ENCODE measurements at regions not wholly inside any gene's neighbourhood (a gene's known extent, or its start where the extent isn't known, plus 50 kb on each side); places are given as distances from the start of the nearest gene placed in this dataset.

DNA sequence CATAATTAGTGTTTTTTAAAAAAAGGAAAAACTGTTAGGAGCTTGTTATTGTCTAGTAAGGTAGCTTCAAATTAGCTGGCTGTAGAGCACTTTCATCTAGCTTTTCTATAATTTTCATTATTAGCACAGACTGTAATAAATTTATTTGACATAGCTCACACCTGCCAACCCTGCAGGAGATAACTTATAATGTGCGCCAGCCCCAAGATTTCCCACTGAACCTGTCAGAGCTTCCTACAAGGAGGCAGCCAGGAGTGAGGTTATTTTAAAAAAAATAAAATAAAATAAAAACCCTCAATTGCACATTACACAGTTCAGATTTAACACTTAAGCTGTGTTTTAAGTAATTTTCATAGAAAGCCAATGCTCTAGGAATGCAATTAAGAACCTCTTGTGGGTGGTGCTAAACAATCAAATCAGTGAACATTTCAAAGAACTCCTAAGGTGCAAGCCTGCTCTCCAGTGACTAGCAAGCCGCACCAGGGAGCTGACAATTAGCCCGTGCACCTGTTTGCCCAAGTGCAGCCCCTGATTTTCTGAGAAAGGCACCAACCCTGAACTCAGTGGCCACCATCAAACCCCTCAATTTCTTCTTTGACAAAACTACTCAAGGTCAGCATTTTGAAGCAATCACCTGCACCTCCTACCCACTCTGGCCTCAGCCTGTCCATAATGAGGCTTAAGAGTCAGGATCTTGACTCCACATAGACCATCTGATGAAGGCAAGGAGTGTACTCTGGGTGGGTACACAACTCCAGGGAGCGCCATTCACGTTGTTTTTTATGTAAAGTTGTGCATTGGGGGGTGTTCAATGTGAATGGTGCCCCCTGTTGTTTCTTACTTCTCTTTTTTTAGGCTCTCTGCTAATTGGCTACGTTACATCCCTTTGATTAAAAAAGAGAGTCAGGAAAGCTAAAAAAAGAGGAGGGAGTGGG lies 385.3 kb upstream of the WWC1 start:
- DNase-seq (ENCODE audit: insufficient read length, low spot score) (no peak), FAIRE-seq (no peak)
- no peak for TF ChIP-seq POLR2A (IDR thresholded peaks at IDR 0.05; ENCODE audit: low read depth, low read length)

- FAIRE-seq (no peak), DNase-seq (ENCODE audit: insufficient read length, low spot score) (no peak)
- TF ChIP-seq POLR2A (IDR thresholded peaks at IDR 0.05; ENCODE audit: low read depth, low read length): no peak
These were observed 382.8 kb upstream of the WWC1 start for GRCh38 chr5:167908606-167909005.

DNA sequence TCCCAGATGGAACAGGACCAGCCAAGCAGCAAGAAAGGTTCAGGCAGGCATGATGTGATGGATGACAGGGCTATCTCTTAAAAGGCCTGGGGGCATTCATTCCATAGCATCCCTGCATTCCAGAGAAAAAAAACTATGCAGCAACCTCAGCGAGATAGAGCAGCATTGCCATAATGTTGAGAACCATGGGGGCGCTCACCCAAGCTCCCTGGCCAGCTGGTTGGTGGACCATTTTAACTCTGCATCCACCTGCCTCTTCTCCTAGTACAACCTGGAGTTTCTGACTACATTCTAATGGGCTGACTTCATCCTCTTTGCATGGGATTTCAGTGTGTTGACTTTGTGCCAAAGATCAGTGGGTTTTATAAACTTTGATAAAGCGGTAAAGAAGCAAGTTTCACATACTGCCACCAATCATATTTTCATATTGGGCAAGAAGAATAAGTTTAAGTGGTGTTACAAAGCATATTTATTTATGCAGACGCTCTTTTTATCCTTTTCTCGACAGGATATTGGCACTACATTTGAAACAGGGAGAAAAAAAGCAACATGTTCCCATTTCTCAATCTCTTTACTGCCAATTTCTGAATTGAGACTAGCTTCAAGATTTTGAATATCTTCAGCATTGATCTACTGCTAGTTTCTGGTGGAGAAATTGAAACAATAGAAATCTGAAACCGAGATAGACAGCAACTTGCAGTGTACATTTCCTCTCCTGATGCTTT lies 378.3 kb upstream of the WWC1 start:
- FAIRE-seq (no peak), DNase-seq (ENCODE audit: insufficient read length, low spot score) (no peak)
- TF ChIP-seq POLR2A (IDR thresholded peaks at IDR 0.05; ENCODE audit: low read depth, low read length): no peak

DNA sequence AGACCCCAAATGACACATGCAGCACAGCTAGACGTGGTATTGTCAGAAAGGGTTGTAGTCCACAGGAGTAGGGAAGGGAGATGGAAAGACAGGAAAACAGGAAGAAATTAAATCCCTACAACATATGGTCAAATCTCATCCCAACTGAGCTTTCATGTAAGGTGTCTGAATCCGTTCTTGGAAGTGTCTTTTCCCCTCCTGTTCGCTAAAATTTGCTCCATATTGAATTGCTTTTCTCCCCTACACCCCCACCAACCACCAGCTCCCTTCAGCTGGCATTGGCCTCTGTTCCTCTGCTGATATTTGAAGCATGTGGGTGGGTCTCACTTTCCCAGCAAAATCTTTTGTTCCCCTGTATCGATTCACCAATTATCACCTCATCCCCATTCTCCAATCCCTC lies 376.2 kb upstream of the WWC1 start:
- FAIRE-seq: no peak

GRCh38 chr5:167916261-167916691 lies 375.2 kb upstream of the WWC1 start:
- no peak for TF ChIP-seq POLR2A (IDR thresholded peaks at IDR 0.05; ENCODE audit: low read depth, low read length)
- peak; percentile 6 for FAIRE-seq
- DNase-seq (ENCODE audit: insufficient read length, low spot score): no peak

More for the DNA sequence above, 376.2 kb upstream of the WWC1 start:
- TF ChIP-seq POLR2A (IDR thresholded peaks at IDR 0.05; ENCODE audit: low read depth, low read length): no peak
- no peak for DNase-seq (ENCODE audit: insufficient read length, low spot score)

DNA sequence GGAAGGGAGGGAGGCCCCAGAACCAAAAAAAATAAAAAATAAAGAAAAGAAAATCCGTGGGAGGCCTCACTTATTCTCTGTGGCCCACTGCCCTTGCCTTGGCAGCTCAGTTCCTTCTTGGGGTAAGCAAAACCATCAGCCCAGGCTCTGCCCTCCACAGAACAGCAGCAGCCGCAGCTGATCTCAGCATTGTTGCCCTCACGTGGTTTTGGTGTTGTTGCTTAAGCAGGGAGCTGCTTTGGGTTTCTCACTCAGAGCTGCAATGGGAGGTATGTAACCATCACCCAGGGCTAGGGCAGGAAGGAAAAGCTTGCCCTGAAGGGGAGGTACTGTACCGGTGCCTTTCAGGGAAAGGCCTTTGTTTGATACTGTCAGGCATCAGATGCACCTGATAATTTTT lies 374.7 kb upstream of the WWC1 start:
- FAIRE-seq (no peak), DNase-seq (ENCODE audit: insufficient read length, low spot score) (no peak)
- no peak for TF ChIP-seq POLR2A (IDR thresholded peaks at IDR 0.05; ENCODE audit: low read depth, low read length)

GRCh38 chr5:167918184-167918812 lies 373.1 kb upstream of the WWC1 start:
- TF ChIP-seq POLR2A (IDR thresholded peaks at IDR 0.05; ENCODE audit: low read depth, low read length): no peak
- no peak for FAIRE-seq

DNA sequence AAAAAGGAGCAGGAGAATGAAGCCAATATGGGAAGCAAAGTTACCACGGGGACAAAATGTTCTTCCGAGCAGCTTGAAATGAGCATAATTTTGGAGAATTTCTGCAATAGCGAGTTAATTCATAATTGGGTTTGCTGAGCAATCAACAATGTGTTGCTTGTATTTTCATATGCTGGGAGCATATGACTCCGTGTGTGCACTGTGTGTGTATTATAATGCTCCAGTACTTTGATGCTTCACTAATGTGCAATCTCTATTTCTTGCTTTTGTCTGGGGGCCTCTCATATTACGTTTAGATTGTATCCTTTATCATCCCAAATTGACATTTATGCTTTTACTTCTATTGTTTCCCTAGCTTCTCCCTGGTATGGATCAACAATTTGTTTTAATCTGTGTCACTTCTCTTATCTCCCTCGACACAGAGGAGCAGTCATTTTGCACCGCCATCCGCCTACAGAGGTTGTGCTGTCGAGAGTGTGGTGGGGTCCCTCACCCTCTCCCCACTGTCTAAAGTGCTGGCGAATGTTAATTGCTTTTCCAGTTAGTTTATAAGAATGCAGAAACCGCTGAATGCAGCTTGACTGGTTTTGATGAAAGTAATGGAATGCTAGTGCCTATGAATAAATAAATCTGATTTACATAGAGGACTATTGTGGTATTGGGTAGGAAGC lies 372.5 kb upstream of the WWC1 start:
- DNase-seq (ENCODE audit: insufficient read length, low spot score) (no peak), FAIRE-seq (no peak)
- no peak for TF ChIP-seq POLR2A (IDR thresholded peaks at IDR 0.05; ENCODE audit: low read depth, low read length)

More at GRCh38 chr5:167918184-167918812, 373.1 kb upstream of the WWC1 start:
- DNase-seq (ENCODE audit: insufficient read length, low spot score): no peak

DNA sequence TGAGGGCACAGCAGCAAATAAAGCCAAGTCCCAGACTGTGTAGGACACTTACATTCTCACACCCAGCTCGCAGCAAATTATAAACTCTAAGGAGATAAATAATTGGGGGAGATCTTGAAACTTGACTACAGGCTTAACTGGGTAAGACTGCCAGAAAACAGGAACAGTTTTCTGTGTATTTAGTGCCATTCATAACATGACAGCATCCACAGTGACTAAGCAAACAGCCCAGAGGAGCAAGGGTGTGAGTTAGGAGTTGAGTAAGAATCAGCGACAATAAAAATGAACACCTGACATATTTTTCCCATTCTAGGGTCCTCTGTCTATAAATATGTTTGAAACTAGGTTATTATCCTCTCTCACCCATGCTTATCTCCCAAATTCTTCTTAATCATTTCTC lies 370.9 kb upstream of the WWC1 start:
- no peak for FAIRE-seq
- TF ChIP-seq POLR2A (IDR thresholded peaks at IDR 0.05; ENCODE audit: low read depth, low read length): no peak
- no peak for DNase-seq (ENCODE audit: insufficient read length, low spot score)

DNA sequence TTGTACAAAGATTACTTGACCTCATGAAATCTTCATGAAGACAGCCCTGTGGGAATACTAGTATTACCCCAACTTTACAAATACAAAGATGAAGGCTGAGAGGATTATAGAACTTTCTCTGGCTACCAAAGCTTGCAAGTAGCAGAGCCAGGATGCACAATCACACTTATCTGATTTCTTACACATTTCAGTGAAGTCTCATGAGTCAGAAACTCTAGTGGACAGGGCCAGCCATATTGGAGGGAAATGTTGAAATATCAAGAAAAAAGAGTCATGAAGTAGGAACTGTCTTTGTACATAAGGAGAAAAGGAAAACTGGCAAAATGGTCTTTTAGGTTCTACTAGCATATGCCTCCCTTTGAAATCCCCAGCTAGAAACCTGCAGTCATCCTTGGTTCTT lies 369.6 kb upstream of the WWC1 start:
- no peak for DNase-seq (ENCODE audit: insufficient read length, low spot score)
- TF ChIP-seq POLR2A (IDR thresholded peaks at IDR 0.05; ENCODE audit: low read depth, low read length): no peak
- no peak for FAIRE-seq

GRCh38 chr5:167923396-167923795 lies 368.0 kb upstream of the WWC1 start:
- TF ChIP-seq POLR2A (IDR thresholded peaks at IDR 0.05; ENCODE audit: low read depth, low read length): no peak
- FAIRE-seq: no peak
- DNase-seq (ENCODE audit: insufficient read length, low spot score): no peak

- no peak for TF ChIP-seq POLR2A (IDR thresholded peaks at IDR 0.05; ENCODE audit: low read depth, low read length)
- FAIRE-seq: no peak
- DNase-seq (ENCODE audit: insufficient read length, low spot score): no peak
These were observed 361.6 kb upstream of the WWC1 start for GRCh38 chr5:167929841-167930240.

- FAIRE-seq (no peak), DNase-seq (ENCODE audit: insufficient read length, low spot score) (no peak)
- TF ChIP-seq POLR2A (IDR thresholded peaks at IDR 0.05; ENCODE audit: low read depth, low read length): no peak
These were observed 356.9 kb upstream of the WWC1 start for GRCh38 chr5:167934551-167934971.

GRCh38 chr5:167936022-167936421 lies 355.4 kb upstream of the WWC1 start:
- no peak for DNase-seq (ENCODE audit: insufficient read length, low spot score)

More at GRCh38 chr5:167936022-167936421, 355.4 kb upstream of the WWC1 start:
- no peak for TF ChIP-seq POLR2A (IDR thresholded peaks at IDR 0.05; ENCODE audit: low read depth, low read length)
- no peak for FAIRE-seq

All from H54 (cell line).